ENCODE measurements at regions not wholly inside any gene's neighbourhood (a gene's known extent, or its start where the extent isn't known, plus 50 kb on each side); places are given as distances from the start of the nearest gene placed in this dataset.

DNA sequence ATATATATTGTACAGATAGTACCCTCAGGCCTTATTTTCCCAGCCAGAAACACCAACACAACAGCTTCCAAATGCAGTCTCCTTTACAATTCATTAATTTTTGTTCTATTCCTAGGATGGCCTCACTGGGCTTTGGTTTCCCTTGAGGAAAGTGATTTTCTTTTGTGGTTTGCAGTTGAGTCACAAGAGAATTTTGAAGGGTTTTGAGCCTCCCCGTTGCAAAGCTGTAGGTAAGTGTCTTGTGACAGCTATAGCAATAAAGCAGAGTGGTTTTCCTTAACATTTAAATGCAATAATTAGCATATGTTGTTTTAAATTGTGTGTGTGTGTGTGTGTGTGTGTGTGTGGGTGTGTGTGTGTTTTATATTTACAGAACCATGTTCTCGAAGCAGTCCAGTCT lies 54.1 kb upstream of the WDR17 start:
- no peaks in the 10 kb centered on the region for H3K36me3 Mint-ChIP-seq (ENCODE audit: low read depth)
- H3K27ac Mint-ChIP-seq: no peak overlapping the region
- H3K27me3 Mint-ChIP-seq (ENCODE audit: insufficient read depth): no peaks in the 10 kb centered on the region; the same call in 1 of the 2 replicates
- H3K9me3 Mint-ChIP-seq: no peaks in the 10 kb centered on the region
- TF ChIP-seq, protein P1, sequence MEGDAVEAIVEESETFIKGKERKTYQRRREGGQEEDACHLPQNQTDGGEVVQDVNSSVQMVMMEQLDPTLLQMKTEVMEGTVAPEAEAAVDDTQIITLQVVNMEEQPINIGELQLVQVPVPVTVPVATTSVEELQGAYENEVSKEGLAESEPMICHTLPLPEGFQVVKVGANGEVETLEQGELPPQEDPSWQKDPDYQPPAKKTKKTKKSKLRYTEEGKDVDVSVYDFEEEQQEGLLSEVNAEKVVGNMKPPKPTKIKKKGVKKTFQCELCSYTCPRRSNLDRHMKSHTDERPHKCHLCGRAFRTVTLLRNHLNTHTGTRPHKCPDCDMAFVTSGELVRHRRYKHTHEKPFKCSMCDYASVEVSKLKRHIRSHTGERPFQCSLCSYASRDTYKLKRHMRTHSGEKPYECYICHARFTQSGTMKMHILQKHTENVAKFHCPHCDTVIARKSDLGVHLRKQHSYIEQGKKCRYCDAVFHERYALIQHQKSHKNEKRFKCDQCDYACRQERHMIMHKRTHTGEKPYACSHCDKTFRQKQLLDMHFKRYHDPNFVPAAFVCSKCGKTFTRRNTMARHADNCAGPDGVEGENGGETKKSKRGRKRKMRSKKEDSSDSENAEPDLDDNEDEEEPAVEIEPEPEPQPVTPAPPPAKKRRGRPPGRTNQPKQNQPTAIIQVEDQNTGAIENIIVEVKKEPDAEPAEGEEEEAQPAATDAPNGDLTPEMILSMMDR (IDR thresholded peaks at IDR 0.05): no peak
- DNase-seq: no peak
- H3K4me3 Mint-ChIP-seq: no peak overlapping the region
- peaks cover 5% of the 10 kb centered on the region; the same call in 1 of the 2 replicates for H3K4me1 Mint-ChIP-seq (ENCODE audit: low read depth)

GRCh38 chr4:176013476-176014247 lies 52.0 kb upstream of the WDR17 start:
- Mint-ChIP-seq H3K27ac (no peak overlapping the region), H3K4me1 (ENCODE audit: low read depth) (peaks cover 5% of the 10 kb centered on the region; the same call in 1 of the 2 replicates), H3K4me3 (no peak overlapping the region), H3K9me3 (no peaks in the 10 kb centered on the region), H3K36me3 (ENCODE audit: low read depth) (no peaks in the 10 kb centered on the region), H3K27me3 (ENCODE audit: insufficient read depth) (no peaks in the 10 kb centered on the region; the same call in 1 of the 2 replicates)
- DNase-seq: no peak
- TF ChIP-seq, protein P1 (IDR thresholded peaks at IDR 0.05): no peak

- H3K9me3 Mint-ChIP-seq: no peaks in the 10 kb centered on the region
- no peak for DNase-seq
- TF ChIP-seq, protein P1 (IDR thresholded peaks at IDR 0.05): no peak
- no peak overlapping the region for H3K27ac Mint-ChIP-seq
- H3K36me3 Mint-ChIP-seq (ENCODE audit: low read depth): no peaks in the 10 kb centered on the region
- H3K4me1 Mint-ChIP-seq (ENCODE audit: low read depth): peaks cover 5% of the 10 kb centered on the region; the same call in 1 of the 2 replicates
- no peak overlapping the region for H3K4me3 Mint-ChIP-seq
- H3K27me3 Mint-ChIP-seq (ENCODE audit: insufficient read depth): no peaks in the 10 kb centered on the region; the same call in 1 of the 2 replicates
Observed at GRCh38 chr4:176014583-176015108, 51.0 kb upstream of the WDR17 start.
